ENCODE measurements at regions not wholly inside any gene's neighbourhood (a gene's known extent, or its start where the extent isn't known, plus 50 kb on each side); places are given as distances from the start of the nearest gene placed in this dataset.

DNA sequence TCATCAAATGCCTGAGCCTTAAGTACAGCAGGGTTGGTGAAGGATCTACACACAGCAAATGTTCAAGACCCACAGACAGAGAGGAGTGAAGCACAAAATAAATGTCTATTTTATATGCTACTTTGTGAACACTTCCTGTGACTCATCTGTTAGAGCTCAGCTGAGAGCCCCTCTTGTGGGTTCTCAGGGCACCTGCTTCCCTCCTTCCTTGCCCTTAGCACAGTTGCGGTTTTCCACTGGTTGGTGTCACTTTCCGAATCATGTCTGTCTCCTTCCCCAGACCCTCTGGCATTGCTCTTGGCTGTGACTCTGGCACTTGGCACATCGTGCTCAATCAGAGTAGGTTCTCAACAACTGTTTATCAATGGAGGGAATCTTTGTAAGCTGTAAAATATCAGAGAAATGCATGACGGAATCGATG, 128.5 kb upstream of the STC2 start:
- Mint-ChIP-seq H3K4me3 (no peak overlapping the region), H3K4me1 (no peaks in the 10 kb centered on the region), H3K9me3 (no peaks in the 10 kb centered on the region), H3K27ac (no peak overlapping the region), H3K27me3 (peaks cover 2% of the 10 kb centered on the region), H3K36me3 (no peaks in the 10 kb centered on the region)
- no peak for ATAC-seq (ENCODE audit: low read depth)
- POLR2A ChIA-PET = no interaction called here
- DNase-seq = no peak

DNA sequence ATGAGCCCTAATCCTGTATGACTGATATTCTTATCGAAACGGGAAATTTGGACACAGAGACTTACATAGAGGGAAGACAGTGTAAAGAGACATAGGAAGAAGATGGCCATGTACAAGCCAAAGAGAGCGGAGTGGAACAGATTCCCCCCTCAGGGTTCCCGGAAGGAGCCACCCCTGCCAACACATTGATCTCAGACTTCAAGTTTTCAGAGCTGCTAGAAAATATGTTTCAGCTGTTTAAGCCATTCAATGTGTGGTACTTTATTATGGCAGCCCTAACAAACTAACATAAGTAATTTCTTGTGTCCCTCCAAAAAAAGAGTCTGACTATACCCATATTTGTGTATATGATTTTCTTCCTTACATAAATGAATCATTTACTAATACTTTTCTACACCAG, 128.0 kb upstream of the STC2 start:
- Mint-ChIP-seq H3K36me3 (no peaks in the 10 kb centered on the region), H3K27me3 (peaks cover 2% of the 10 kb centered on the region), H3K27ac (no peak overlapping the region), H3K4me1 (no peaks in the 10 kb centered on the region), H3K4me3 (no peak overlapping the region), H3K9me3 (no peaks in the 10 kb centered on the region)
- no peak for DNase-seq
- POLR2A ChIA-PET = no interaction called here
- ATAC-seq (ENCODE audit: low read depth) = no peak

DNA sequence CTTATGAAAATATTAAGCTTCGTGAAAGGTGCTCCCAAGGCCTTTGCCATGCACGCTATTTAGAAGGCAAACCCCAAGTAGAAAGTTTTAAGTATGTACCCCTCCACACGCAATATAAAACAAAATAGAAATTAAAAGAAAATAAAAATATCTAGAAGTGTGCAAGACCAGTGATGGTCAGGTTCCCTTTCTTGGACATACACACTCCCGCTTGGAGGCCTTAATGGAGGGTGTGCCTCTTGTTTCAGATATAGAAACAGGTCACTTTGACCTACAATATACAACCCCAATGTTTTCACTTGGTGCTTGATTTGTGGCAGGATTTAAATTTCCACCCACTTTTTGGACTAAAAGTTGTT, 127.4 kb upstream of the STC2 start:
- H3K27me3 Mint-ChIP-seq = peaks cover 2% of the 10 kb centered on the region
- POLR2A ChIA-PET = no interaction called here
- H3K9me3 Mint-ChIP-seq = no peaks in the 10 kb centered on the region
- ATAC-seq (ENCODE audit: low read depth) (no peak), DNase-seq (no peak)
- H3K4me1 Mint-ChIP-seq = no peaks in the 10 kb centered on the region
- no peaks in the 10 kb centered on the region for H3K36me3 Mint-ChIP-seq
- H3K4me3 Mint-ChIP-seq = no peak overlapping the region
- H3K27ac Mint-ChIP-seq = no peak overlapping the region

DNA sequence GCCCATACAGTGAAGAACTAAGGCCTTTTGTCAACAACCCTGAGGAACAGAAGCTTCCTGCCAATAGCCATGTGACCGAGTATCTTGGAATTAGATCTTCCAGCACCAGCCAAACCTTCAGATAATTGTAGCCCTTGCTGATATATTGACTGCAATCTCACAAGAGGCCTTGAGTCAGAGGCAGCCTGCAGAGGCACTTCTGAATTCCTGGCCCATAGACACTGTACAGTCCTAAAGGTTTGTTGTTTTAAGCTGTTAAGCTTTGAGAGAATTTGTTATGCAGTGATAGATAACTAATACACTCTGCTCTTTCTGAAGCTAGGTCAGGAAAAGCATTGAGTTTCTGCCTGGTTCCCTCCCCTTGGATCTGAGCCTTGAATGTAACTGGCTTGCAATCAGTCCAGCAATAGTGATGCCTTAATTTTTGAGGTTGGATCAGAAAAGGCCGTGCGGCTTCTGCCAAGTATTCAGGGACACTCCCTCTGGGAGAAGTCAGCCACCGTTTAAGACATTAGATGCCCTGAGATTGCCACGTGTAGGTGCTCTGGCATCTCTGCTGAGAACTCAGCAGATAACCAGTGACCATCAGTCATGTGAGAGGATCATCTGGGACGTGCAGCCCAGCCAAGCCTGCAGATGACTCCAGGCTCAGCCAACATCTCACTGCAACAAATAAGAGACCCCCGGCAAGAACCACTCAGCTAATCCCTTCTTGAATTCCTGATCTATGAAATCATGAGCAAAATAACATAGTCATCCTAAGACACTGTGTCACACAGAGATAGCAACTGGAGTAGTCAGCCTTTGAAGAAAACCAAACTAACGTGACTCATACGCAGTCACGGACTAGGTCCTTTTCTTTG, 126.8 kb upstream of the STC2 start:
- Mint-ChIP-seq H3K36me3 (no peaks in the 10 kb centered on the region), H3K27ac (no peak overlapping the region), H3K4me1 (no peaks in the 10 kb centered on the region), H3K4me3 (no peak overlapping the region), H3K27me3 (peaks cover 2% of the 10 kb centered on the region), H3K9me3 (no peaks in the 10 kb centered on the region)
- POLR2A ChIA-PET = no interaction called here
- DNase-seq (no peak), ATAC-seq (ENCODE audit: low read depth) (no peak)

DNA sequence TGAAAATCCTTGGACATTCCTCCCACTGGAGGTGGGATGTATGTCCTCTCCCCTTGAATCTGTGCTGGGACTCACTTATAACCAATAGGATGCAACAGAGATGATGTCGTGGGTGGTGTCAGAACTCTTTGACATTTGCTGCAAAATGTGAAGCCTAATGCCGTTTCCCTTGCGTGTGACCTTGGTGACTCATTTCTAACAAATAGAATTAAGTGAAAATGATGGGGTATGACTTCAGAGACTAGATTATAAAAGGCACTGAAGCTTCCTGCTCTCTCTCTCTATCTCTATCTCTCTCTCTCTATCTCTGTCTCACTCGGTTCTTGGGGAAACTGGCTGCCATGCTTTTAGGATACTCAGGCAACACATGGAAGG, 126.1 kb upstream of the STC2 start:
- Mint-ChIP-seq H3K27ac (no peak overlapping the region), H3K9me3 (no peaks in the 10 kb centered on the region), H3K27me3 (peaks cover 2% of the 10 kb centered on the region), H3K4me1 (no peaks in the 10 kb centered on the region), H3K4me3 (no peak overlapping the region), H3K36me3 (no peaks in the 10 kb centered on the region)
- ATAC-seq (ENCODE audit: low read depth) (no peak), DNase-seq (no peak)
- POLR2A ChIA-PET = no interaction called here

DNA sequence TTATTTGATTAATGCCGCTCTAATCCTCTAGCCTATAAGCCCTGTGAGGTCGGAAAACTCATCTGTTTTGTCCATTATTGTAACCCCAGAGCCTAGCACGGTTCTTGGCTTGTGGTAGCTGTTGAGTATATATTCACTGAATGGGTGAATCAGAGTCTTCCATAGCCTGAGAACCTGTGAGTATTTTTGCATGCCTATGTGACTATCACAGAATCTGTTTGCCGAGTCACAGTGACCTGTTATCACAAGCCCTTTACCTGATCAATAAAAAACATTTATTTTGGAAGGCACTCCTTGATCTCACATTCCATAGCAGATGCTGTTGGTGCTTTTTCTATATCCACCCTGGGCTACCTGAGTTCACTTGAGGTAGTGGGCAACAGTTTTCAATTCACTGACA, 125.0 kb upstream of the STC2 start:
- Mint-ChIP-seq H3K4me3 (no peak overlapping the region), H3K36me3 (no peaks in the 10 kb centered on the region), H3K27ac (no peak overlapping the region), H3K27me3 (peaks cover 2% of the 10 kb centered on the region), H3K4me1 (no peaks in the 10 kb centered on the region), H3K9me3 (no peaks in the 10 kb centered on the region)
- DNase-seq (no peak), ATAC-seq (ENCODE audit: low read depth) (no peak)
- POLR2A ChIA-PET = no interaction called here

DNA sequence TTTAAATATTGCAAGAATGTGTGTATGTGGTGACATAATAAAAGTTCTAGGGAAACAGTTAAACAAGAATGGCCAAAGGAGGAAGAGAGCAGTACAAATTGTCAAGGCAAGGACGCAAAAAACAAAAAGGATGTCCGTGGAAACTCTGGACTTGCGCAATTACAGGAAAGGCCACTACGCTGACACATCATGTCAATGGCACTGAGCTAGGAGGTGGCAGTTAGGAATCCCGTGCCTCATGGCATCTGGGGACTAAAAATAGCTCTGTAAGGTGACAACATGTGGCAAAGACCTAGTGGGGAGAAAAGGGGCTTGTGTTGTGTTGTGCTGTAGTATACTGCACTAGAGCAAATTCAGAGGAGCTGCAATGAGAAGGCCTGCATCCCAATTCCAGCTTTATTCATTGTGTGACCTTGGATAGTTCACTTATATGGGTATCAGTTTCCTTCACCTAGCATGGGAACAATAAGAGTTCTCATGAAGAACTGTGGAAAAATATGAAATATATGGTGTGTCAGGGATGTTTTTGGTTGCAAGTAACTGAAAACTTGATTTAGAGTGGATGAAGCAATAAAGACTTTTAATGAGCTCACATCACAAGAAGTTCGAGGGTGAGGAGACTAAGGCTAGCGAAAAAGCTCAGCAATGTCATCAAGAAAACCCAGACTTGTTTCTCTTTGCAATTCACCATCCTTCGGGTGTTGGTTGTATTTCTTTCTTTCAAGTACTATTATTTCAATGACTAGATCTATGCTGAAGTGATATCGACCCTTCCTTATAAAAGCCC, 124.1 kb upstream of the STC2 start:
- Mint-ChIP-seq H3K36me3 (no peaks in the 10 kb centered on the region), H3K27me3 (peaks cover 2% of the 10 kb centered on the region), H3K27ac (no peak overlapping the region), H3K4me1 (no peaks in the 10 kb centered on the region), H3K9me3 (no peaks in the 10 kb centered on the region), H3K4me3 (no peak overlapping the region)
- POLR2A ChIA-PET = no interaction called here
- no peak for DNase-seq
- ATAC-seq (ENCODE audit: low read depth) = no peak

DNA sequence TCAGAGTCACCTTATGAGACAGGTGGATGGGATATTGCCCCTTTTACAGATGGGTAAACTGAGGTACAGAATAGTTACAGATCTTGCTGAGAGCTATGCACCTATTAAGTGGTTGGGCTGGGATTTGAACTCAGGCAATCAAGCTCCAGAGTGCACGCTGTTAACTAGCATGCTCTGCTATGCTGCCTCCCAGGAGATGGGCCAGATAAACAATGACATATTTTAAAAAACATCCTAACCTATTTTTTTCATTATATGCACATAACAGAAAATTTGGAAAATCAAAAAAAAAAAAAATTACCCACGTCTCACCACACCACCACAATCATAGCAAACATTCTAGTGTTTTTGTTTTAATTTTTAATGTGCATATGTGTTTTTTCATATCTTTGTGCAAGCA, 123.4 kb upstream of the STC2 start:
- Mint-ChIP-seq H3K9me3 (no peaks in the 10 kb centered on the region), H3K4me3 (no peak overlapping the region), H3K27ac (no peak overlapping the region), H3K4me1 (no peaks in the 10 kb centered on the region), H3K27me3 (no peaks in the 10 kb centered on the region), H3K36me3 (no peaks in the 10 kb centered on the region)
- DNase-seq = no peak
- no peak for ATAC-seq (ENCODE audit: low read depth)
- POLR2A ChIA-PET = no interaction called here

DNA sequence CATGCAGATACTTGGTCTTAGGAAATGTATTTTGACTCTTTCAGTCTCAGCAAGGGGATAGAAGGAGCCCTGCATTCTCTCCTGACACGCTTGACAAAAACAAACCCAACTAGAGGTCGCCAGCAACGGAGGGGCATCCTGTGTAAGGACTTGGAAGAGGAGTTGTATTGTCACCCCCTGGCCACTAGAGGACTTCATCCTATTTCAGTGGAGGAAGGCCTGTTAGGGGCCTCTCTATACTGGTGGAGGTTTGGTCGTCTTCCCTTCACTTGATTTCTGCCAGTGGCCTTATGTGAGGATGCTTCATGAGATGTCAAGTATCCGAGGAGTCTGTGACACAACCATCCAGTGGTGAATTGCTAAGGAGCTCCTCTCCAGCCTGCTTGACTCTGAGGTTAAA, 122.8 kb upstream of the STC2 start:
- H3K4me1 Mint-ChIP-seq = no peaks in the 10 kb centered on the region
- H3K27ac Mint-ChIP-seq = no peak overlapping the region
- no peak for ATAC-seq (ENCODE audit: low read depth)
- no peaks in the 10 kb centered on the region for H3K9me3 Mint-ChIP-seq
- no peaks in the 10 kb centered on the region for H3K36me3 Mint-ChIP-seq
- DNase-seq = no peak
- H3K27me3 Mint-ChIP-seq = no peaks in the 10 kb centered on the region
- no peak overlapping the region for H3K4me3 Mint-ChIP-seq
- POLR2A ChIA-PET = no interaction called here

DNA sequence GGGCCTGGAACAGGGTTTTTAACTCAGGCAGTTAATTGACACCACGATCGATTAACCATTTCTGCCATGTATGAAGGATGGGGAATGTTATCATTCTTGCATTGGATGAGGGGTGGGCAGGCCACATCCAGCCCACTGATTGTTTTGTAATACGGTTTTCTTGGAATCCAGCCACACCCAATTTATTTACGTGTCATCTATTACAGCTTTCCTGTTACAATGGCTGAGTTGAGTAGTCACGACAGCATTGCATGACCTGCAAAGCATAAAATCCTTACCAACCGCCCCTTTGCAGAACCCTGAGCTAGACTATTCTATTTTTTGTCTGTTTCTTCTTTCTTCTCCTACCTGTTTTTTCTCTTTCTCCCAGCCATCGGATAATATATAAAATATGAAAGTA, 122.0 kb upstream of the STC2 start:
- H3K9me3 Mint-ChIP-seq = no peaks in the 10 kb centered on the region
- no peak overlapping the region for H3K4me3 Mint-ChIP-seq
- POLR2A ChIA-PET = no interaction called here
- DNase-seq (no peak), ATAC-seq (ENCODE audit: low read depth) (no peak)
- H3K27ac Mint-ChIP-seq = no peak overlapping the region
- no peaks in the 10 kb centered on the region for H3K36me3 Mint-ChIP-seq
- no peaks in the 10 kb centered on the region for H3K27me3 Mint-ChIP-seq
- H3K4me1 Mint-ChIP-seq = no peaks in the 10 kb centered on the region

DNA sequence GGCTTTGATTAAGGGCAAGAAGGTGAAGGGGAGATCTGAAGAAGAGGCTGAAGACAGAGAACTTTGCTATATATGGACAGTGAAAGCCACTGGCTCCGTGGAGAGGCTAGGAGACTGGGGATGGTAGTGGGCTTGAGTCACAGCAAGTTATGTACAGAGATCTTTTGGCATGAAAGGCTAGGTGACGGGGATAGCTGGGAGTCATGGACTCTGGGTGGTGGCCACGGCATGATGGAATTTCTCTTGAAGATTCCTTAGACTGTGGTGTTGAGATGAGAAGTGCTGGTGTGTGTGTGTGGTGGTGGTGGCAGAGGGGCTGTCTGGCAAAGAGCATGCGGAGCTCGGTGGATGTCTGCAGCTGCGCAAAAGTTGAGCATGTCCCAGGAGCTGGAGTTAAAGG, 120.6 kb upstream of the STC2 start:
- no peak for ATAC-seq (ENCODE audit: low read depth)
- POLR2A ChIA-PET = no interaction called here
- no peaks in the 10 kb centered on the region for H3K4me1 Mint-ChIP-seq

DNA sequence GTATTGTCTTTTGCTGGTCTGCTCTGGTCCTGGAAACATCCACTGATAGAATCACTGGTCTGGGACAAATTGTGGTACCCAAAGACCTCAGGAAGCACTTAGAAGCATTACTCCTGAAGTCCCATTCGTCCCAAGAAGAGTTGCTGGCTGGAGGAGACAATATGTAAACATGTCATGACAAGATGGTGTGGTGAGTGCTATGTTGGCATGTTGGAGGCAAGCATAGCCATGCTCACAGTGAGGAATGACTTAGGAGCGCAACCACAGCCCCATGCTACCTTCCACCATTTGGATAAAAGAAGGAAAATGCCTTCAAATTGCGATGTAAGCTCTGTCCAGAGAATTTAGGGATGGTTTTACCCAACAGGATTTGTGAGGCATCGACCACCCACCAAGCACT, 115.8 kb upstream of the STC2 start:
- H3K4me1 Mint-ChIP-seq = no peaks in the 10 kb centered on the region
- ATAC-seq (ENCODE audit: low read depth) = no peak

More for the DNA sequence above, 120.6 kb upstream of the STC2 start:
- no peaks in the 10 kb centered on the region for H3K9me3 Mint-ChIP-seq
- H3K27me3 Mint-ChIP-seq = no peaks in the 10 kb centered on the region
- no peak for DNase-seq
- no peak overlapping the region for H3K27ac Mint-ChIP-seq
- H3K36me3 Mint-ChIP-seq = no peaks in the 10 kb centered on the region
- no peak overlapping the region for H3K4me3 Mint-ChIP-seq

DNA sequence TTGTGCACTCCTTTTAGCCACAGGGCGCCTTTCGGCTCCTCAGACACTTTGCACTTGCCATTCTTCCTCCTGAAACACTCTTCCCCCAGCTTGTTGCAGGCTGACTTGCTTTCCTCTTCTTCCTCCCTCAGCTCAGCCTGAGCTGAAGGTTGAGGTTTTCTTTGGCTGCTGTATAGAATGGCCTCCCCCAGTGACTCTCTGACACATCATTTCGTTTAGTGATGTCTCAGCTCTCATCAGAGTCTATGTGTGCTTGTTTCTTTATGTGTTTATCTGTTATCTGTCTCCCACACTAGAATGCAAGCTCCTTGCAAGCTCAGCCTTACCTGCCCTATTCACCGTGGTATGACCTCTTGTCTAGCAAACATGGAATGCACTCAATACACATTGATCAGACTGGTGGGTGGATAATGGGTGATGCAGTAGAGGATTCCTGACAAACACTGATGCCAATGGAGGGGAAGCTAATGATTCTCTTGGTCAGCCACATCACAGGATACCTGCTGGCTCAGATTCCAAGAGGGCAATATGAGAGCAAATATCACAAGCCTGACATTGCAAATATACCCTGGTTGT, 112.9 kb upstream of the STC2 start:
- Mint-ChIP-seq H3K27ac (no peak overlapping the region), H3K4me1 (no peaks in the 10 kb centered on the region), H3K27me3 (no peaks in the 10 kb centered on the region), H3K36me3 (no peaks in the 10 kb centered on the region), H3K4me3 (no peak overlapping the region), H3K9me3 (no peaks in the 10 kb centered on the region)
- DNase-seq (no peak), ATAC-seq (ENCODE audit: low read depth) (no peak)
- POLR2A ChIA-PET = no interaction called here

More for the DNA sequence above, 115.8 kb upstream of the STC2 start:
- POLR2A ChIA-PET = no interaction called here
- H3K4me3 Mint-ChIP-seq = no peak overlapping the region
- H3K9me3 Mint-ChIP-seq = no peaks in the 10 kb centered on the region
- no peak overlapping the region for H3K27ac Mint-ChIP-seq
- no peak for DNase-seq
- H3K36me3 Mint-ChIP-seq = no peaks in the 10 kb centered on the region
- H3K27me3 Mint-ChIP-seq = no peaks in the 10 kb centered on the region

DNA sequence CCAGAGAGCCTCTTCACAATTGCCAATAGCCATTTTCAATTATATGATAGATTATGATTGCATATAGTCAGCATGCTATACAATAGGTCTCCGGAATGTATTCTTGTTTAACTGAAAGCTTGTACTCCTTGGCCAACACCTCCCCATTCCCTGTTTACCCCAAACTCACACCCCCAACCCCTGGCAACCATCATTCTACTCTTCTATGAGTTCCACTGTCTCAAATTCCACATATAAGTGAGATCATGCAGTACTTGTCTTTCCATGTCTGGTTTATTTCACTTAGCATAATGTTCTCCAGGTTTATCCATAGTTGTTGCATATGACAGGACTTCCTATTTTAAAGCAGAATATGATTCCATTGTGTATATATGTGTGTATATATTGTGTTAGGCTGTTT, 110.7 kb upstream of the STC2 start:
- Mint-ChIP-seq H3K27me3 (peaks cover 3% of the 10 kb centered on the region), H3K9me3 (peaks cover 2% of the 10 kb centered on the region), H3K4me3 (no peak overlapping the region), H3K27ac (no peak overlapping the region), H3K4me1 (no peaks in the 10 kb centered on the region), H3K36me3 (no peaks in the 10 kb centered on the region)
- POLR2A ChIA-PET = no interaction called here
- no peak for ATAC-seq (ENCODE audit: low read depth)
- DNase-seq = no peak
